Heart left ventricle (tissue), 16 donors: ENCODE measurements at regions not wholly inside any gene's neighbourhood (a gene's known extent, or its start where the extent isn't known, plus 50 kb on each side); places are given as distances from the start of the nearest gene placed in this dataset.

Experiments used
- ATAC-seq, 4 donors: fragments of 200-7000 bp; cut with Tn5 transposase; one replicate each; pipeline ENCODE4 v1.9.1; 2020 to 2022; ENCODE audit warnings: moderate library complexity in 4 of 4, mild to moderate bottlenecking in 3 of 4, moderate number of reproducible peaks in 1 of 4
- DNase-seq, 5 donors: peaks; one replicate each; pipeline ENCODE4 v3.0.0-alpha.2; 2020
- H3K27ac ChIP-seq, 12 donors: fragments of 200-600 bp; sonication (generic) in 4 of 12; one replicate each; pipeline versions ENCODE4 v1.5.0 to v1.8.0; 2016 to 2022; ENCODE audit warnings: mild to moderate bottlenecking in 2 of 12
- H3K27me3 ChIP-seq, 9 donors: fragments of 200-600 bp; sonication (generic) in 2 of 9; one replicate each; pipeline versions ENCODE4 v1.5.1 to v1.8.0; 2016 to 2022; ENCODE audit warnings: mild to moderate bottlenecking in 3 of 9
- H3K36me3 ChIP-seq, 9 donors: fragments of 200-600 bp; sonication (generic) in 2 of 9; one replicate each; pipeline versions ENCODE4 v1.5.0 to v1.8.0; 2018 to 2022; ENCODE audit warnings: mild to moderate bottlenecking in 2 of 9
- H3K4me1 ChIP-seq, 12 donors: fragments of 200-600 bp; sonication (generic) in 4 of 12; one replicate each; pipeline versions ENCODE4 v1.5.0 to v1.8.0; 2016 to 2022; ENCODE audit warnings: mild to moderate bottlenecking in 3 of 12
- H3K4me3 ChIP-seq, 12 donors: fragments of 200-600 bp; sonication (generic) in 4 of 12; one replicate each; pipeline versions ENCODE4 v1.5.0 to v1.8.0; 2017 to 2022; ENCODE audit warnings: mild to moderate bottlenecking in 9 of 12, moderate library complexity in 4 of 12
- H3K9me3 ChIP-seq, 12 donors: fragments of 200-600 bp; sonication (generic) in 4 of 12; one replicate each; pipeline versions ENCODE4 v1.5.0 to v1.8.0; 2016 to 2022; ENCODE audit warnings: mild to moderate bottlenecking in 1 of 12
- CTCF ChIP-seq, 12 donors: fragments of 200-600 bp; sonication (generic) in 4 of 12; IDR thresholded peaks; one replicate each; pipeline versions ENCODE4 v1.5.0 to v1.8.0; 2018 to 2022; ENCODE audit warnings: antibody characterized with exemption in 12 of 12, mild to moderate bottlenecking in 5 of 12
- POLR2A ChIP-seq, 2 donors: fragments of 450-650 bp; IDR thresholded peaks; one replicate each; pipeline ENCODE4 v1.6.1; 2017; ENCODE audit warnings: antibody characterized with exemption in 2 of 2, mild to moderate bottlenecking in 2 of 2, moderate library complexity in 2 of 2
- WGBS, 4 donors: extraction: QIAGEN DNeasy Blood & Tissue Kit in 2 of 4; methylation state at CpG; one replicate each; pipeline versions ENCODE4 v1.1.5 to v1.1.7; 2013 to 2018; 5-methylcytosine and 5-hydroxymethylcytosine counted together
- intact Hi-C, 10 donors: fragments of 100-400 bp; cut with DNase I; formaldehyde crosslinking; loops; one replicate each; pipeline versions ENCODE4 v1.11.1 to v1.14.2; 2022
- donor health status: ischemic (EF 13 %, LVEDD 7.1; RV severe dilation, severe dysfunction).
- donor health status: healthy with polysubstance abuse.
- donor health status: DM: no; HTN: yes; CAD: no.
- donor health status: DM: no; HTN: no; CAD: no.
- donor health status: ischemic (EF 25% LVEDD 6.9; RV normal size, moderate dysfunction).
- donor health status: ischemic (EF 25% LVEDD 5.7; RV mildly dilated, moderate dysfunction).
- donor health status: healthy.
- donor health status: DM: yes; HTN: yes; CAD: no.
- donor health status: ischemic (EF 35%, LVEDD 5.7; RV mildly dilated, moderate dysfunction).
- donor health status: nonischemic (EF 11% LVEDD 7.7; RV severe dilation, severe dysfunction).
- donor health status: DM: yes; HTN: yes; CAD: no.
- donor health status: PGD.
- donor health status: ischemic (EF 29% LVEDD 5.4; RV normal size, mild dysfunction).
- donor health status: nonischemic (EF 23%, LVEDD 6.1; RV moderate dilation, normal function).

- H3K27ac ChIP-seq = no peak overlapping the region
- H3K27me3 ChIP-seq = peaks cover 0 to 4% (median 0%) of the 10 kb centered on the region in 9 donors
- no peaks in the 10 kb centered on the region for H3K36me3 ChIP-seq
- TF ChIP-seq POLR2A (IDR thresholded peaks at IDR 0.05) (no peak), CTCF (IDR thresholded peaks at IDR 0.05) (no peak)
- DNase-seq (no peak), ATAC-seq (no peak)
- no peaks in the 10 kb centered on the region for H3K4me1 ChIP-seq
- H3K4me3 ChIP-seq = no peak overlapping the region
- H3K9me3 ChIP-seq = peaks cover 0 to 14% (median 0%) of the 10 kb centered on the region in 12 donors
- 45 to 61% (median 50%) methylated on average over 7 of the region's 7 CpGs for WGBS, 4 donors
- intact Hi-C loops = no loop called here
Measured at GRCh38 chr2:2886922-2887321, 490.7 kb downstream of the EIPR1 start.

DNA sequence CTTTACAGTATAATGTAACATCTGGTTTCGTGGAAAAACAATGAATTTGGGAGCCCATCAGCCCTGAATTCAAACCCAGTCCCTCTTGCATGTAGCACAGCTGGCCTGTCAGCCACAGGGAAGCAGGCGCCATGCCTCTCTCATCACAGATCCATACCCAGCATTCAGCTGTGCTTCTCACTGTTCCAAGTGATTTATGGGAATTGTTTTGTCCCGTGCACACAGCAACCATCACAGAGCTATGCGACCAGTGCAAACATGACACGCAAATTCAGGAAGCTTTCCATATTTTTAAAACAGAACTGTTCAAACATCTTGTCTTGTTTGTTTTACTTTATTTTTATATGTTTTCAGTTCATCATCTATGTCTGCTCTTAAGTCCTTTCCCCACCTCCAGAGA is 496.1 kb downstream of the EIPR1 start:
- ATAC-seq = no peak
- TF ChIP-seq POLR2A (IDR thresholded peaks at IDR 0.05) = no peak
- no peak for TF ChIP-seq CTCF (IDR thresholded peaks at IDR 0.05)
- intact Hi-C loops = no loop called here
- Histone ChIP-seq H3K4me1 (no peaks in the 10 kb centered on the region), H3K27ac (no peak overlapping the region), H3K27me3 (peaks cover 0 to under 1% (median 0%) of the 10 kb centered on the region in 9 donors), H3K36me3 (no peaks in the 10 kb centered on the region), H3K9me3 (peaks cover 0 to 24% (median 0%) of the 10 kb centered on the region in 12 donors), H3K4me3 (no peak overlapping the region)
- no peak for DNase-seq
- WGBS, 4 donors = 81 to 88% (median 85%) methylated on average over 5 of the region's 5 CpGs

DNA sequence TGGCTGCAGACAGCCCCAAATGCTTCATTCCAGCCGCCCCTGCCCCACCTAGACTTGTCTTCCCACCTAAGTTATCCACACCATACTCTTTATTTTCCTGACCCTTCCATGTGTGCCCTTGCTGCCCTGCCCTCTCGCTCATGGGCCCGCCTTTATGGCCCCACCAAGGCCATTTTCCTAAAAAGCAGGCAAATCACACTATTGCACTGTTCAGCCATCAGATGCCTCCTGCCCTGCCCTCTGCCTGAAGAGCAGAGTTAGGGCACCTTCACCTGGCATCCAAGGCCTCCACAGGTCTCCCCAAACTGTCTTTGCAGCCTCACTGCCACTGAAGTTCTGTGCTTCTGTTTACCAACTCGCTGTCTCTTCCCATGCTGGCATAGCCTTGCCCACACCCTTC is 496.7 kb downstream of the EIPR1 start:
- no peaks in the 10 kb centered on the region for H3K4me1 ChIP-seq
- ATAC-seq = no peak
- 84 to 90% (median 89%) methylated on average over 4 of the region's 4 CpGs for WGBS, 4 donors
- no peak overlapping the region for H3K4me3 ChIP-seq
- H3K27me3 ChIP-seq = peaks cover 0 to 3% (median 0%) of the 10 kb centered on the region in 9 donors
- H3K36me3 ChIP-seq = no peaks in the 10 kb centered on the region
- TF ChIP-seq CTCF (IDR thresholded peaks at IDR 0.05) = no peak
- no peak for TF ChIP-seq POLR2A (IDR thresholded peaks at IDR 0.05)
- intact Hi-C loops = no loop called here
- no peak overlapping the region for H3K27ac ChIP-seq
- DNase-seq = no peak
- H3K9me3 ChIP-seq = peaks cover 0 to 24% (median 0%) of the 10 kb centered on the region in 12 donors

DNA sequence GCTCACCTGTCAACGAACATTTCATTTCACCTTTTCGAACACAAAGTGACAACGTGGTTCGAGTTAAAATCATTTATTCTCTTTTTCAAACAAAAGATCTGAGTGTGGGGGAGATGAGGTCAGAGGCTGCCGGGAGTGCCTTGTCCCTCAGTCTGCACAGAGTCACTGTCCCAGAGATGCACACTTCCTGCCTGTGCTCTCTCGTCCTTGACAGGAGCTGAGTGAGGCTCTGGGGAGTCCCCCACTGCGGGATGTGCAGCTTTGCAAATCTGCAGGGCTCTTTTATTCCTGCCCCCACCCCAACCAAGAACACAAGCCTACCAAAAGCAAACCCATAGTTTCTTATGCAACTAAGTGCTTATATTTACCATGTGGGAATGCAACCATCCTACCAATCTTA is 497.8 kb downstream of the EIPR1 start:
- 49 to 57% (median 52%) methylated on average over 7 of the region's 7 CpGs for WGBS, 4 donors

More for the DNA sequence above, 497.8 kb downstream of the EIPR1 start:
- Histone ChIP-seq H3K4me1 (no peaks in the 10 kb centered on the region), H3K27me3 (peaks cover 0 to 3% (median 0%) of the 10 kb centered on the region in 9 donors), H3K27ac (no peak overlapping the region), H3K36me3 (no peaks in the 10 kb centered on the region), H3K4me3 (no peak overlapping the region), H3K9me3 (peaks cover 0 to 24% (median 0%) of the 10 kb centered on the region in 12 donors)
- TF ChIP-seq POLR2A (IDR thresholded peaks at IDR 0.05) = no peak
- TF ChIP-seq CTCF (IDR thresholded peaks at IDR 0.05) = no peak
- intact Hi-C loops = no loop called here
- DNase-seq (no peak), ATAC-seq (no peak)
